Neural cell (in vitro differentiated cells): ENCODE measurements at regions not wholly inside any gene's neighbourhood (a gene's known extent, or its start where the extent isn't known, plus 50 kb on each side); places are given as distances from the start of the nearest gene placed in this dataset.

Source experiments
- H2AFZ ChIP-seq: fragments of 200-600, 300-800 bp; sonication (generic), shearing (Covaris generic); 2 replicates; pipeline ENCODE4 v1.6.0; 2014; ENCODE audit warnings: low read depth, mild to moderate bottlenecking, antibody characterized with exemption, low read length, moderate library complexity
- H3F3A ChIP-seq: fragments of 200-600 bp; shearing (Covaris generic); 2 replicates; pipeline ENCODE4 v1.6.1; 2016; ENCODE audit warnings: mild to moderate bottlenecking, moderate library complexity, mixed read lengths, antibody characterized with exemption, low read length; ENCODE audit not compliant: insufficient read depth, poor library complexity, severe bottlenecking
- H3K27ac ChIP-seq: fragments of 200-600, 300-800 bp; sonication (generic), shearing (Covaris generic); 2 replicates; pipeline ENCODE4 v1.5.1; 2014; ENCODE audit warnings: mild to moderate bottlenecking, low read length, moderate library complexity
- H3K27me3 ChIP-seq: fragments of 300-800, 200-600 bp; sonication (generic), shearing (Covaris generic); 2 replicates; pipeline ENCODE4 v1.6.0; 2014; ENCODE audit warnings: mild to moderate bottlenecking, low read depth, low read length, moderate library complexity; ENCODE audit not compliant: insufficient read depth
- H3K36me3 ChIP-seq: fragments of 300-800, 200-600 bp; sonication (generic), shearing (Covaris generic); 2 replicates; pipeline ENCODE4 v1.5.1; 2014; ENCODE audit warnings: mild to moderate bottlenecking, antibody characterized with exemption, low read length, moderate library complexity; ENCODE audit not compliant: insufficient read depth
- H3K4me2 ChIP-seq: fragments of 300-800, 200-600 bp; sonication (generic), shearing (Covaris generic); 2 replicates; pipeline ENCODE4 v1.6.0; 2014; ENCODE audit warnings: mild to moderate bottlenecking, low read length
- H3K4me3 ChIP-seq: fragments of 300-800, 200-600 bp; sonication (generic), shearing (Covaris generic); 2 replicates; pipeline ENCODE4 v1.5.1; 2014; ENCODE audit warnings: mild to moderate bottlenecking, low read length, moderate library complexity
- H3K79me2 ChIP-seq: fragments of 200-600 bp; shearing (Covaris generic); replicated peaks from 2 replicates; pipeline ENCODE4 v1.6.0; 2014; ENCODE audit warnings: mild to moderate bottlenecking, low read length, moderate library complexity; ENCODE audit not compliant: insufficient read depth
- H3K9ac ChIP-seq: fragments of 300-800, 200-600 bp; sonication (generic), shearing (Covaris generic); 2 replicates; pipeline ENCODE4 v1.6.1; 2016; ENCODE audit warnings: mild to moderate bottlenecking, low read length, mixed read lengths
- H3K9me2 ChIP-seq: fragments of 200-600 bp; shearing (Covaris generic); 2 replicates; pipeline ENCODE4 v1.6.1; 2016; ENCODE audit warnings: mild to moderate bottlenecking, low read length, mixed read lengths; ENCODE audit not compliant: insufficient read depth
- H3K9me3 ChIP-seq: fragments of 200-600, 300-800 bp; sonication (generic), shearing (Covaris generic); 2 replicates; pipeline ENCODE4 v1.6.1; 2016; ENCODE audit warnings: mild to moderate bottlenecking, mixed run types, low read length, moderate library complexity, mixed read lengths
- H4K20me1 ChIP-seq: fragments of 200-600 bp; shearing (Covaris generic); 2 replicates; pipeline ENCODE4 v1.6.1; 2016; ENCODE audit warnings: mild to moderate bottlenecking, mixed run types; ENCODE audit not compliant: insufficient read depth
- CTCF ChIP-seq: fragments of 450-650 bp; IDR thresholded peaks from 2 replicates; pipeline ENCODE4 v1.5.1; 2014; ENCODE audit warnings: antibody characterized with exemption, mild to moderate bottlenecking, moderate library complexity; ENCODE audit not compliant: poor library complexity, severe bottlenecking
- EP300 ChIP-seq: fragments of 450-650 bp; conservative IDR thresholded peaks from 2 replicates; pipeline ENCODE4 v1.6.1; 2014; ENCODE audit warnings: antibody characterized with exemption, mild to moderate bottlenecking, moderate library complexity; ENCODE audit not compliant: poor library complexity, severe bottlenecking
- EZH2 ChIP-seq: fragments of 200-600, 300-800 bp; shearing (Covaris generic), sonication (generic); IDR thresholded peaks from 2 replicates; pipeline ENCODE4 v1.6.1; 2014; ENCODE audit warnings: antibody characterized with exemption, low read length, borderline replicate concordance, mild to moderate bottlenecking; ENCODE audit not compliant: insufficient read depth, poor library complexity, severe bottlenecking
- MXI1 ChIP-seq: fragments of 450-650 bp; conservative IDR thresholded peaks from 2 replicates; pipeline ENCODE4 v1.6.1; 2014; ENCODE audit warnings: antibody characterized with exemption, mild to moderate bottlenecking; ENCODE audit not compliant: poor library complexity, severe bottlenecking
- POLR2AphosphoS5 ChIP-seq: IDR thresholded peaks from 2 replicates; pipeline ENCODE4 v1.6.1; 2012
- RAD21 ChIP-seq: fragments of 450-650 bp; conservative IDR thresholded peaks from 2 replicates; pipeline ENCODE4 v1.6.1; 2014; ENCODE audit warnings: antibody characterized with exemption, mild to moderate bottlenecking, moderate library complexity
- REST ChIP-seq: IDR thresholded peaks from 2 replicates; pipeline ENCODE4 v1.6.1; 2012; ENCODE audit warnings: borderline replicate concordance
- SMC3 ChIP-seq: fragments of 450-650 bp; conservative IDR thresholded peaks from 2 replicates; pipeline ENCODE4 v1.6.1; 2014; ENCODE audit warnings: antibody characterized with exemption, mild to moderate bottlenecking, moderate library complexity; ENCODE audit not compliant: poor library complexity
- TAF1 ChIP-seq: IDR thresholded peaks from 2 replicates; pipeline ENCODE4 v1.6.1; 2012; ENCODE audit warnings: low read depth

GRCh38 chr16:76818606-76819181 is 372.3 kb upstream of the MON1B start:
- TF ChIP-seq RAD21 (no peak), EZH2 (no peak), SMC3 (no peak), POLR2AphosphoS5 (no peak), EP300 (no peak), REST (no peak), TAF1 (no peak), MXI1 (no peak), CTCF (no peak)
- H3K27me3 ChIP-seq: no peaks in the 10 kb centered on the region
- H3K9ac ChIP-seq: no peak overlapping the region
- no peak overlapping the region for H3K27ac ChIP-seq
- H2AFZ ChIP-seq: no peak overlapping the region
- no peaks in the 10 kb centered on the region for H3K9me3 ChIP-seq
- H3K4me2 ChIP-seq: no peak overlapping the region
- no peaks in the 10 kb centered on the region for H4K20me1 ChIP-seq
- H3K4me3 ChIP-seq: no peak overlapping the region
- no peaks in the 10 kb centered on the region for H3K36me3 ChIP-seq
- no peaks in the 10 kb centered on the region for H3K79me2 ChIP-seq
- H3K9me2 ChIP-seq: no peaks in the 10 kb centered on the region
- no peaks in the 10 kb centered on the region for H3F3A ChIP-seq

- Histone ChIP-seq H3K9me2 (no peaks in the 10 kb centered on the region), H3K79me2 (no peaks in the 10 kb centered on the region), H2AFZ (no peak overlapping the region), H3F3A (no peaks in the 10 kb centered on the region), H3K9me3 (no peaks in the 10 kb centered on the region), H3K27me3 (no peaks in the 10 kb centered on the region), H3K27ac (no peak overlapping the region), H3K36me3 (no peaks in the 10 kb centered on the region), H3K4me3 (no peak overlapping the region), H3K4me2 (no peak overlapping the region), H3K9ac (no peak overlapping the region), H4K20me1 (no peaks in the 10 kb centered on the region)
- TF ChIP-seq TAF1 (no peak), POLR2AphosphoS5 (no peak), EZH2 (no peak), RAD21 (no peak), EP300 (no peak), MXI1 (no peak), REST (no peak), SMC3 (no peak), CTCF (no peak)
Observed at GRCh38 chr16:76819226-76819916, 371.6 kb upstream of the MON1B start.
